ENCODE measurements at regions not wholly inside any gene's neighbourhood (a gene's known extent, or its start where the extent isn't known, plus 50 kb on each side); places are given as distances from the start of the nearest gene placed in this dataset.
"Not testable (repeated sequence)": the region's sequence is repeated elsewhere in the genome, so short reads cannot be mapped to it uniquely, and the experiment has no call there.

DNA sequence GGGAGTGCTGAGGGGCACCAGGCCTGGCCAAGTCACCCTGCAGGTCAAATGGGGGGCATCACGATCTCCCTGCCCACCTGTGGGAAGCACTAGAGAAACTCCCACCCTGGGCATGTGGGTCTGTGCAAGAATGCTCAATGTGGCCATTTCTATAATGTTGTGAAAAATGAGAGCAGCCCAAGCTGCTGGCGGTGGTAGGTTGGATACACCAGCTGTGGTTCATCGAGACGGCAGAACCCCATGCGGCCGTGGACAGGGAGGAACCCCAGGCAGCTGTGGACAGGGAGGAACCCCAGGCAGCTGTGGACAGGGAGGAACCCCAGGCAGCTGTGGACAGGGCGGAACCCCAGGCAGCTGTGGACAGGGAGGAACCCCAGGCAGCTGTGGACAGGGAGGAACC lies 129.1 kb downstream of the BRD1 start:
- H3K9ac ChIP-seq (ENCODE audit: low read length in 2 of 2); H3K4me3 ChIP-seq (ENCODE audit: low read length in 2 of 2); H3K4me1 ChIP-seq (ENCODE audit: control insufficient read depth, insufficient read depth, low read length); H3K36me3 ChIP-seq (ENCODE audit: control insufficient read depth in 2 of 2, insufficient read depth in 2 of 2, low read length in 2 of 2); H3K27ac ChIP-seq (ENCODE audit: low read length): not testable (repeated sequence)
- Histone ChIP-seq H3K27me3 (ENCODE audit: control insufficient read depth in 1 of 2, insufficient read depth in 2 of 2, low read length in 2 of 2) (peaks cover 5 to 11% of the 10 kb centered on the region in 2 donors), H3K9me3 (ENCODE audit: control insufficient read depth in 2 of 2, low read length in 2 of 2) (peaks cover 8 to 12% of the 10 kb centered on the region in 2 donors)

DNA sequence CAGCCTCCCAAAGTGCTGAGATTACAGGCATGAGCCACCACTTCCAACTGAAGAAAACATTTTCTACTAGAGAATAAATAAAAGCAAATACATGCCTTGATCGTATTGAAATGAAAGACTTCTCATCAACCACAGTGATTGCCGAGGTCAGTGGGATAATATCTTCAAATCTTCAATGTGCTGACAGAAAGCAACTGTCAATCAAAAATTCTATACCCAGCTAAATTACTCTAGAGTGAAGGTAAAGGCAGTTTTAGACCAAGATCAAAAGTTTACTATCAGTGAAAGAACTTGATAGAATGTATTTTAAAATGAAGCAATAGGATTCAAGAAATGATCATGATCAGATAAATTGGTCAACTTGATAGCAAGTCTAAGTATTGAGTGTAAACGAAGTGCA lies 130.6 kb downstream of the BRD1 start:
- no peak overlapping the region for H3K9ac ChIP-seq (ENCODE audit: low read length in 2 of 2)
- H3K4me3 ChIP-seq (ENCODE audit: low read length in 2 of 2): no peak overlapping the region

DNA sequence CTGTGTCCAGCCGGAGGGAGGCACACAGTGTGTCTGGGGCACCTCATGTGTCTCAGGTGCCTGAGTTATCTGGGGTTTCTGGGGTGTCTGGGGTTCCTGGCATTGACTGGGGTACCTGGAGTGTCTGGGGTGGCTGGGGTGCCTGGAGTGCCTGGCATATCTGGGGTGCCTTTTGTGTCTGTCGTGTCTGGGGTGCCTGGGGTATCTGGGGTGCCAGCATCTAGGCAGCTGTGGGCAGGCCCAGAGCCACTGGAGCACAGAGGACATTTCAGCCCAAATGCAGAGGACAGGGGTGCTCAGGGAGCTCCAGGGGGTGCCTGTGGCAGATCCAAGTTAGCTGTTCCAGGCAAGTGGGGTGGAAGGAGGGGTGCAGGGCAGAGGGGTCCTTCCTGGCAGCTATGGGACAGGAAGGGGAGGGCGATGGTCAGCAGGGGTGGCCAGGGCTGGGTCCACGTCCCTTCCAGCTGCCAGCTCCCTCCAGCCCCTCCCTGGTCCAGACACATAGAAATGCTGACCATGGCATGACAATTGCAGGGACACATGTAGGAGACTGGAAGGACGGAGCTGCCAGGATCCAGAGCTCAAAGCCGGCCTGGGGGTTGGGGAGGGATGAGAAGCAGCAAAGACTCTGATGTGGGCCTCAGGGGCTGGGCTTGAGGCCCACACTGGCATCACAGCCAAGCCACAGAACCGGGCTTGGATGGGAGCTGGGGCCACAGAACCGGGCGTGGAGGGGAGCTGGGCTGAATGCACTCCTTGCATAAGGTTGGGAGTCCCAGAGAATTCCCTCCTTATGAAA lies 133.0 kb downstream of the BRD1 start:
- no peak overlapping the region for H3K9ac ChIP-seq (ENCODE audit: low read length in 2 of 2)
- peaks cover 2 to 4% of the 10 kb centered on the region in 2 donors for H3K9me3 ChIP-seq (ENCODE audit: control insufficient read depth in 2 of 2, low read length in 2 of 2)
- no peaks in the 10 kb centered on the region for H3K4me1 ChIP-seq (ENCODE audit: control insufficient read depth, insufficient read depth, low read length)
- H3K36me3 ChIP-seq (ENCODE audit: control insufficient read depth in 2 of 2, insufficient read depth in 2 of 2, low read length in 2 of 2): no peaks in the 10 kb centered on the region
- H3K4me3 ChIP-seq (ENCODE audit: low read length in 2 of 2): no peak overlapping the region
- H3K27ac ChIP-seq (ENCODE audit: low read length): no peak overlapping the region
- H3K27me3 ChIP-seq (ENCODE audit: control insufficient read depth in 1 of 2, insufficient read depth in 2 of 2, low read length in 2 of 2): peaks cover 4 to 15% of the 10 kb centered on the region in 2 donors

More for the DNA sequence above, 130.6 kb downstream of the BRD1 start:
- no peaks in the 10 kb centered on the region for H3K4me1 ChIP-seq (ENCODE audit: control insufficient read depth, insufficient read depth, low read length)
- H3K27ac ChIP-seq (ENCODE audit: low read length): no peak overlapping the region
- H3K36me3 ChIP-seq (ENCODE audit: control insufficient read depth in 2 of 2, insufficient read depth in 2 of 2, low read length in 2 of 2): no peaks in the 10 kb centered on the region
- H3K27me3 ChIP-seq (ENCODE audit: control insufficient read depth in 1 of 2, insufficient read depth in 2 of 2, low read length in 2 of 2): peaks cover 4 to 8% of the 10 kb centered on the region in 2 donors
- peaks cover 6 to 12% of the 10 kb centered on the region in 2 donors for H3K9me3 ChIP-seq (ENCODE audit: control insufficient read depth in 2 of 2, low read length in 2 of 2)

DNA sequence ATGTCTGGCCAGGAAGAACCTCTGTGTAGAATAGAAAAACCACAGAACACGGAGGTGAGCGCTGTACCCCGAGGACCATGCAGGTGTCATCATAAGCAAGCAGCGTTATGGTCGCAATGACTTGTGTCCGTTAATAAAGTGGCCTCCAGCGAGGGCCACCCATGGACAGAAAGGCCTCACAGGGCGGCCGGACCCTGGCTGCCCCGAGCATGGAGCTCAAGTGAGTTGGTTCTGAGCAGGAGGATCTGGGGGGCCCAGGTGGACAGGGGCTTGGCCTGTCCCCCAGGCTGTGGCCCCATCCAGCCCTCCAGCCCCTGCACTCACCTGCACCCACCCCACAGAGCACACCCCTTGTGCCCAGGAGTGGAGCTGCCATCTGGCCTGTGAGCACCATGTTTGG lies 133.8 kb downstream of the BRD1 start:
- Histone ChIP-seq H3K4me3 (ENCODE audit: low read length in 2 of 2) (no peak overlapping the region), H3K27me3 (ENCODE audit: control insufficient read depth in 1 of 2, insufficient read depth in 2 of 2, low read length in 2 of 2) (peaks cover 9 to 22% of the 10 kb centered on the region in 2 donors), H3K4me1 (ENCODE audit: control insufficient read depth, insufficient read depth, low read length) (no peaks in the 10 kb centered on the region), H3K27ac (ENCODE audit: low read length) (no peak overlapping the region), H3K9me3 (ENCODE audit: control insufficient read depth in 2 of 2, low read length in 2 of 2) (peaks cover 2 to 4% of the 10 kb centered on the region in 2 donors), H3K36me3 (ENCODE audit: control insufficient read depth in 2 of 2, insufficient read depth in 2 of 2, low read length in 2 of 2) (no peaks in the 10 kb centered on the region), H3K9ac (ENCODE audit: low read length in 2 of 2) (no peak overlapping the region)

DNA sequence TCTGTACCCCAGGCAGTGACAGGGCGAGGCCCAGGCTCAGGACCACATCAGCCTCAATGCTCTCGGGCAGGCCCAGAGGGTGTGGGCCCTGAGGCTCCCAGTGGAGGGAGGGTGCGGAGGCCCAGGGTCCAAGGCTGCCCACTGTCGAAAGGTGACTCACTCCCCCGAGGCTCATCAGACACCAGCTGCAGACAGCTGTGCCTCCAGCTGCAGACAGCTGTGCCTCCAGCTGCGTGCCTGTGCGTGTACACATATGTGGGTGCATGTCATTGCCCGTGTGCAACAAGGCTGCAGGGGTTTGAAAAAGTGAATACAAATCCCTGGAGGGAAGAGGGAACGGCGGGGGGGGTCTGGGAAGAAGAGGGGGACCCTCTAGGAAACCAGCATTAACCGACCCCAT lies 134.3 kb downstream of the BRD1 start:
- Histone ChIP-seq H3K9me3 (ENCODE audit: control insufficient read depth in 2 of 2, low read length in 2 of 2) (peaks cover 2 to 4% of the 10 kb centered on the region in 2 donors), H3K36me3 (ENCODE audit: control insufficient read depth in 2 of 2, insufficient read depth in 2 of 2, low read length in 2 of 2) (no peaks in the 10 kb centered on the region), H3K4me1 (ENCODE audit: control insufficient read depth, insufficient read depth, low read length) (no peaks in the 10 kb centered on the region)

DNA sequence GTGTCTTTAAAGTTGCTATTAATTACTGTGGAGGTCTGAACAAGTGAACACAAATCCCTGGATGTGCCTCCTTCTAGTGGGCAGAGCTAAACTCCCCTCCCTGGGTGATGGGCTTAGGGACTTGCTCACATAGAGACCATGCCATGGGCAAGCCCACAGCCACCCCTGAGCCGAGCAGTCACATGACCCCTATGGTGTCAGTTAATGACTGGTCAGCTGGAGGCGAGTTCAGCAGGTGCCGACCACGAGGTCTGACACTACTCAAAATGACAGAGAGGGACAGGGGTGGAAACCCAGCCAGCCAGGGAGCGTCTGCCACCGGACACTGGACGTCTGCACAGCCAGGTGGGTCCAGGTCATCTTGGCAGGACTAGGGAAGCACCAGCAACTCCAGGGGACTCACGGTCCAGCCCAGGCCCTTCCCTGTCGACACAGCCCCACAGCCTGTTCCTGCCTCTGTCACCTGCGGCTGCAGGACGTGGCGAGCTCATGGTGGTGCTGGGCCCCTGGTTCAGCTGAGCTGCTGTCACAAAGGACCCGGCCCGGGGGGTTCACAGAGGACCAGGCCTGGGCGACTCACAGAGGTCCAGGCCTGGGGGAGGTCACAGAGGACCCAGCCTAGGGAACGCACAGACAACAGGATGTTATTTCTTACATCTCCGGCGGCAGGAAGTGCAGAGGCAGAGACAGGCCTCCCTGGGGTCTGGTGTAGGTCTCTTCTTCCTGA lies 135.0 kb downstream of the BRD1 start:
- H3K27ac ChIP-seq (ENCODE audit: low read length): no peak overlapping the region
- H3K4me1 ChIP-seq (ENCODE audit: control insufficient read depth, insufficient read depth, low read length): no peaks in the 10 kb centered on the region
- H3K27me3 ChIP-seq (ENCODE audit: control insufficient read depth in 1 of 2, insufficient read depth in 2 of 2, low read length in 2 of 2): peaks cover 17 to 22% of the 10 kb centered on the region in 2 donors
- H3K4me3 ChIP-seq (ENCODE audit: low read length in 2 of 2): no peak overlapping the region
- no peak overlapping the region for H3K9ac ChIP-seq (ENCODE audit: low read length in 2 of 2)
- peaks cover 2 to 4% of the 10 kb centered on the region in 2 donors for H3K9me3 ChIP-seq (ENCODE audit: control insufficient read depth in 2 of 2, low read length in 2 of 2)
- no peaks in the 10 kb centered on the region for H3K36me3 ChIP-seq (ENCODE audit: control insufficient read depth in 2 of 2, insufficient read depth in 2 of 2, low read length in 2 of 2)

More for the DNA sequence above, 134.3 kb downstream of the BRD1 start:
- no peak overlapping the region for H3K4me3 ChIP-seq (ENCODE audit: low read length in 2 of 2)
- H3K27ac ChIP-seq (ENCODE audit: low read length): no peak overlapping the region
- peaks cover 12 to 22% of the 10 kb centered on the region in 2 donors for H3K27me3 ChIP-seq (ENCODE audit: control insufficient read depth in 1 of 2, insufficient read depth in 2 of 2, low read length in 2 of 2)
- H3K9ac ChIP-seq (ENCODE audit: low read length in 2 of 2): no peak overlapping the region

DNA sequence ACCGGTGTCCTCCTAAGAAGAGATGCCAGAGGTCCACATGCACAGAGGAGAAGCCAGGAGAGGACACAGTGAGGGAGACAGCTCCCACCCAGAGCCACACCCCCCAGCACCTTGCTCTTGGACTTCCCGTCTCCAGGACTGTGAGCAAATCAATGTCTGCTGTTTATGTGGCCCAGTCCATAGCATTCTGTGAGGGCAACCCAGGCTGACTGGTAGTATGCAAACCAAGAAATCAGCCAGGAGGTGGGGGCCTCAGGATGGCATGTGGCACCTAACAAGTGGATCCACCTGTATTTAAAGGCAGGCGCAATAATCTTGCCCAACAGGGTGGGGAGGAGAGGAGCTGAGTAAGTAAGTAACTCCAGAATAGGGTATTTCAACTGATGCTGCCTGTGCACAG lies 136.4 kb downstream of the BRD1 start:
- Histone ChIP-seq H3K27me3 (ENCODE audit: control insufficient read depth in 1 of 2, insufficient read depth in 2 of 2, low read length in 2 of 2) (peaks cover 20 to 27% of the 10 kb centered on the region in 2 donors), H3K27ac (ENCODE audit: low read length) (no peak overlapping the region), H3K4me1 (ENCODE audit: control insufficient read depth, insufficient read depth, low read length) (no peaks in the 10 kb centered on the region), H3K4me3 (ENCODE audit: low read length in 2 of 2) (no peak overlapping the region), H3K36me3 (ENCODE audit: control insufficient read depth in 2 of 2, insufficient read depth in 2 of 2, low read length in 2 of 2) (no peaks in the 10 kb centered on the region), H3K9ac (ENCODE audit: low read length in 2 of 2) (no peak overlapping the region), H3K9me3 (ENCODE audit: control insufficient read depth in 2 of 2, low read length in 2 of 2) (peaks cover 0 to 4% of the 10 kb centered on the region in 2 donors)

DNA sequence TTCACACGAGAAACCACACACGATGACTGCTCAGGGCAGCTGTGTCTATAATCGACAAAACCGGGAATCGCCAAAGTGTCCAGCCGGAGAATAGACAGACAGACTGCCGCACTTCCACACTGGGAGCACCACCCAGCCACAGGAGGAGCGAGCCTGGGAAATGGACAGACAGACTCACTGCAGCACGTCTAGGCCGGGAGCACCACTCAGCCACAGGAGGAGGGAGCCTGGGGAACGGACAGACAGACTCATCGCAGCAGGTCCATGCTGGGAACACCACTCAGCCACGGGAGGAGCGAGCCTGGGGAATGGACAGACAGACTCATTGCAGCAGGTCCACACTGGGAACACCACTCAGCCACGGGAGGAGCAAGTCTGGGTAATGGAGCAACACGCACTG lies 137.2 kb downstream of the BRD1 start:
- Histone ChIP-seq H3K4me3 (ENCODE audit: low read length in 2 of 2) (no peak overlapping the region), H3K9ac (ENCODE audit: low read length in 2 of 2) (no peak overlapping the region), H3K27me3 (ENCODE audit: control insufficient read depth in 1 of 2, insufficient read depth in 2 of 2, low read length in 2 of 2) (peaks cover 23 to 27% of the 10 kb centered on the region in 2 donors), H3K27ac (ENCODE audit: low read length) (no peak overlapping the region), H3K36me3 (ENCODE audit: control insufficient read depth in 2 of 2, insufficient read depth in 2 of 2, low read length in 2 of 2) (no peaks in the 10 kb centered on the region), H3K4me1 (ENCODE audit: control insufficient read depth, insufficient read depth, low read length) (no peaks in the 10 kb centered on the region), H3K9me3 (ENCODE audit: control insufficient read depth in 2 of 2, low read length in 2 of 2) (peaks cover 0 to 4% of the 10 kb centered on the region in 2 donors)

DNA sequence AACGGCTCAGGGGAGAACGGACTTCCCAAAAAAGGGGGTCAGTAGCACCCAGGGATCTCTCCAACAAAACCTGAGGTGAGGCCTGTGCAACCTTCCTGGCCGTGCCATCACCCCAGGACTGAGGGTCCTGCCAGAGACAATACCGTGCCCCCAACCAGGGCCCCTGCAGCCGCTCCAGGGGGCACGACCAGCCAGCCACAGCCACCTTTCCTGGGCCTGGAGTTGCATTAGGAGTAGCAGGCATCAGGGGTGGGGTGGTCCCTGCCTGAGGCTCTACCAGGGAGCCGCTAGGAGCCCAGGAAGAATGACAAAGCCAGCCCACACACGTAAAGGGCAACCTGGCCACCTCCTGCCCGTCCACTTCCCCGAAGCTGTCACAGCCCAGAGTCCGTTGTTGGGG lies 137.8 kb downstream of the BRD1 start:
- no peak overlapping the region for H3K27ac ChIP-seq (ENCODE audit: low read length)
- H3K4me3 ChIP-seq (ENCODE audit: low read length in 2 of 2): no peak overlapping the region
- no peaks in the 10 kb centered on the region for H3K36me3 ChIP-seq (ENCODE audit: control insufficient read depth in 2 of 2, insufficient read depth in 2 of 2, low read length in 2 of 2)
- no peak overlapping the region for H3K9ac ChIP-seq (ENCODE audit: low read length in 2 of 2)
- H3K9me3 ChIP-seq (ENCODE audit: control insufficient read depth in 2 of 2, low read length in 2 of 2): peaks cover 0 to 4% of the 10 kb centered on the region in 2 donors
- H3K27me3 ChIP-seq (ENCODE audit: control insufficient read depth in 1 of 2, insufficient read depth in 2 of 2, low read length in 2 of 2): peaks cover 23 to 27% of the 10 kb centered on the region in 2 donors
- H3K4me1 ChIP-seq (ENCODE audit: control insufficient read depth, insufficient read depth, low read length): no peaks in the 10 kb centered on the region

DNA sequence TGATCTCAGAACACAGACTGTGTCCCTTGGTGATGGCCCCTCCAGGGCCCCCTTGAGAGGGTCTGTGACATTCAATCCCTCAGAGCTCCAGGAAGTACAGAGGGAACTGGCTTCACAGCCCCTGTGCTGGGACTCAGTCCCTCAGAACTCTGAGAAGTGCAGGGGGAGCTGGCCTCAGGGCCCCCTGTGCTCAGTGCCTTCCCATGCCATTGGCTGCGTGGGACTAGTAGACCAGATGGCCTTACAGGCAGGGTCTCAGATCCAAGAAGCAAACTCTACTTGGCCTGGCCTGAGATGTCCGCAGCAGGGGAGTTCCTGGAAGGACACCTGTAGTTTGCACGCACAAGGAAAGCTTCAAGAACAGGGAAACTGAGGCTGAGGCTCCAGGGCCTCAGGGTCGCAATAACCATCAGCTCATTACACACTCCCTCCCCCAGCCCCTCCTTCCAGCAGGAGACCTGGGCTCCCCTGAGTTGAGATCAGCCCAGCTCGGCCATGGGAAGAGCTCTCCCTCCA lies 138.4 kb downstream of the BRD1 start:
- H3K9ac ChIP-seq (ENCODE audit: low read length in 2 of 2): no peak overlapping the region
- H3K4me1 ChIP-seq (ENCODE audit: control insufficient read depth, insufficient read depth, low read length): no peaks in the 10 kb centered on the region
- H3K27ac ChIP-seq (ENCODE audit: low read length): no peak overlapping the region
- H3K9me3 ChIP-seq (ENCODE audit: control insufficient read depth in 2 of 2, low read length in 2 of 2): peaks cover 0 to 4% of the 10 kb centered on the region in 2 donors
- no peaks in the 10 kb centered on the region for H3K36me3 ChIP-seq (ENCODE audit: control insufficient read depth in 2 of 2, insufficient read depth in 2 of 2, low read length in 2 of 2)
- H3K27me3 ChIP-seq (ENCODE audit: control insufficient read depth in 1 of 2, insufficient read depth in 2 of 2, low read length in 2 of 2): peaks cover 23 to 27% of the 10 kb centered on the region in 2 donors
- no peak overlapping the region for H3K4me3 ChIP-seq (ENCODE audit: low read length in 2 of 2)

Data from stomach smooth muscle (tissue), 2 donors.